ENCODE measurements at regions not wholly inside any gene's neighbourhood (a gene's known extent, or its start where the extent isn't known, plus 50 kb on each side); places are given as distances from the start of the nearest gene placed in this dataset.

DNA sequence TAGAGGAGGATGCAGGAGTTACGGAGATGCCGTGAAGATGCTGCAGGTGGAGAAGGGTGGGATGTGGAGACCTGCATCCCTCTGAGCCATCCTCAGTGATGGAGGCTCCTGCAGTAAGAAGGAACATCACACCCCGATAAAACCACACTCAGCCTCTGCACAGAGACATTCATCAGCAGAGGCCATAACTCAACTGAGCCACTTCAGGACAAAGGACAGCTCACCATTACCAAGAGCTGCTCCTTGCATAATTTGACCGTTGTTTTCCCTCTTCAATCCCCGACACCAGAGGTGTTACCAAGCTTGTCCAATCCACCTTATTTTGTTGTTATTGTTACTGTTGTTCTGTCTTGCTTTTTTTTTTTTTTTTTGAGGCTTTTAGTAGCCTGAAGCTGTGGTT, 543.9 kb downstream of the AJAP1 start:
- RAD21 ChIA-PET (ENCODE audit: low non-redundant PET in 1 of 2, low total read pairs in 2 of 2, uncharacterized antibody in 2 of 2, unreplicated experiment in 2 of 2), result no interaction called here
- no peak for ATAC-seq
- H3K9me3 ChIP-seq (ENCODE audit: control insufficient read depth in 1 of 2, insufficient read depth in 1 of 2, low read depth in 1 of 2, low read length in 2 of 2), result peaks cover 0 to 8% of the 10 kb centered on the region in 2 experiments; a peak in 2 of 4 replicates

More for the DNA sequence above, 543.9 kb downstream of the AJAP1 start:
- Histone ChIP-seq H3K27ac (ENCODE audit: low read depth, low read length) (no peak overlapping the region), H3K4me2 (ENCODE audit: low read length) (no peak overlapping the region), H3K9me2 (ENCODE audit: insufficient read depth) (no peaks in the 10 kb centered on the region), H3K9ac (ENCODE audit: low read length) (no peak overlapping the region), H2AFZ (ENCODE audit: low read depth, low read length, poor library complexity, severe bottlenecking) (no peak overlapping the region), H3K79me2 (ENCODE audit: insufficient read depth, low read length) (no peaks in the 10 kb centered on the region), H3K4me1 (ENCODE audit: control insufficient read depth in 1 of 2, insufficient read depth in 2 of 2, low read length in 2 of 2) (no peaks in the 10 kb centered on the region), H3K4me3 (replicated peaks in 1 of 2; ENCODE audit: low read depth in 1 of 2, low read length in 2 of 2) (no peak overlapping the region), H3K36me3 (ENCODE audit: control insufficient read depth in 1 of 2, insufficient read depth in 2 of 2, low read length in 2 of 2) (no peaks in the 10 kb centered on the region), H3K27me3 (ENCODE audit: insufficient read depth, low read length) (no peaks in the 10 kb centered on the region), H4K20me1 (ENCODE audit: insufficient read depth) (no peaks in the 10 kb centered on the region)
- TF ChIP-seq, protein P1, sequence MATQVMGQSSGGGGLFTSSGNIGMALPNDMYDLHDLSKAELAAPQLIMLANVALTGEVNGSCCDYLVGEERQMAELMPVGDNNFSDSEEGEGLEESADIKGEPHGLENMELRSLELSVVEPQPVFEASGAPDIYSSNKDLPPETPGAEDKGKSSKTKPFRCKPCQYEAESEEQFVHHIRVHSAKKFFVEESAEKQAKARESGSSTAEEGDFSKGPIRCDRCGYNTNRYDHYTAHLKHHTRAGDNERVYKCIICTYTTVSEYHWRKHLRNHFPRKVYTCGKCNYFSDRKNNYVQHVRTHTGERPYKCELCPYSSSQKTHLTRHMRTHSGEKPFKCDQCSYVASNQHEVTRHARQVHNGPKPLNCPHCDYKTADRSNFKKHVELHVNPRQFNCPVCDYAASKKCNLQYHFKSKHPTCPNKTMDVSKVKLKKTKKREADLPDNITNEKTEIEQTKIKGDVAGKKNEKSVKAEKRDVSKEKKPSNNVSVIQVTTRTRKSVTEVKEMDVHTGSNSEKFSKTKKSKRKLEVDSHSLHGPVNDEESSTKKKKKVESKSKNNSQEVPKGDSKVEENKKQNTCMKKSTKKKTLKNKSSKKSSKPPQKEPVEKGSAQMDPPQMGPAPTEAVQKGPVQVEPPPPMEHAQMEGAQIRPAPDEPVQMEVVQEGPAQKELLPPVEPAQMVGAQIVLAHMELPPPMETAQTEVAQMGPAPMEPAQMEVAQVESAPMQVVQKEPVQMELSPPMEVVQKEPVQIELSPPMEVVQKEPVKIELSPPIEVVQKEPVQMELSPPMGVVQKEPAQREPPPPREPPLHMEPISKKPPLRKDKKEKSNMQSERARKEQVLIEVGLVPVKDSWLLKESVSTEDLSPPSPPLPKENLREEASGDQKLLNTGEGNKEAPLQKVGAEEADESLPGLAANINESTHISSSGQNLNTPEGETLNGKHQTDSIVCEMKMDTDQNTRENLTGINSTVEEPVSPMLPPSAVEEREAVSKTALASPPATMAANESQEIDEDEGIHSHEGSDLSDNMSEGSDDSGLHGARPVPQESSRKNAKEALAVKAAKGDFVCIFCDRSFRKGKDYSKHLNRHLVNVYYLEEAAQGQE (IDR thresholded peaks at IDR 0.05; ENCODE audit: low read depth), result 0 out of 2 replicates have a peak, but pooled peaks have one; percentile 12
- no peak for TF ChIP-seq EZH2 (IDR thresholded peaks at IDR 0.05)
- TF ChIP-seq, protein P2, sequence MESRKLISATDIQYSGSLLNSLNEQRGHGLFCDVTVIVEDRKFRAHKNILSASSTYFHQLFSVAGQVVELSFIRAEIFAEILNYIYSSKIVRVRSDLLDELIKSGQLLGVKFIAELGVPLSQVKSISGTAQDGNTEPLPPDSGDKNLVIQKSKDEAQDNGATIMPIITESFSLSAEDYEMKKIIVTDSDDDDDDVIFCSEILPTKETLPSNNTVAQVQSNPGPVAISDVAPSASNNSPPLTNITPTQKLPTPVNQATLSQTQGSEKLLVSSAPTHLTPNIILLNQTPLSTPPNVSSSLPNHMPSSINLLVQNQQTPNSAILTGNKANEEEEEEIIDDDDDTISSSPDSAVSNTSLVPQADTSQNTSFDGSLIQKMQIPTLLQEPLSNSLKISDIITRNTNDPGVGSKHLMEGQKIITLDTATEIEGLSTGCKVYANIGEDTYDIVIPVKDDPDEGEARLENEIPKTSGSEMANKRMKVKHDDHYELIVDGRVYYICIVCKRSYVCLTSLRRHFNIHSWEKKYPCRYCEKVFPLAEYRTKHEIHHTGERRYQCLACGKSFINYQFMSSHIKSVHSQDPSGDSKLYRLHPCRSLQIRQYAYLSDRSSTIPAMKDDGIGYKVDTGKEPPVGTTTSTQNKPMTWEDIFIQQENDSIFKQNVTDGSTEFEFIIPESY (IDR thresholded peaks at IDR 0.05; ENCODE audit: extremely low read depth, insufficient replicate concordance, low read length), result no peak
- no TSS peak for BruUV-seq (replicated peaks)
- intact Hi-C loops (cut with micrococcal nuclease), result no loop called here
- no peak for DNase-seq (ENCODE audit: low read depth, low spot score)
- POLR2A ChIA-PET, result no interaction called here
- CTCF ChIA-PET, result no interaction called here

Measured in HCT116 (cell line).